ENCODE measurements at regions not wholly inside any gene's neighbourhood (a gene's known extent, or its start where the extent isn't known, plus 50 kb on each side); places are given as distances from the start of the nearest gene placed in this dataset.

- TF ChIP-seq CTCF (conservative IDR thresholded peaks at IDR 0.05; ENCODE audit: low read length) (no peak), EZH2phosphoT487 (IDR thresholded peaks at IDR 0.05; ENCODE audit: borderline replicate concordance) (no peak)
These were observed 1286.7 kb downstream of the ROBO1 start for GRCh38 chr3:78481050-78481449.
